GM18519 (cell line): ENCODE measurements at regions not wholly inside any gene's neighbourhood (a gene's known extent, or its start where the extent isn't known, plus 50 kb on each side); places are given as distances from the start of the nearest gene placed in this dataset.

Experiments
- ATAC-seq: cut with Tn5 transposase; IDR thresholded peaks from one replicate; pipeline ENCODE4 v1.9.1; 2021; ENCODE audit warnings: mild to moderate bottlenecking, moderate library complexity; ENCODE audit not compliant: unreplicated experiment, low FRiP score

DNA sequence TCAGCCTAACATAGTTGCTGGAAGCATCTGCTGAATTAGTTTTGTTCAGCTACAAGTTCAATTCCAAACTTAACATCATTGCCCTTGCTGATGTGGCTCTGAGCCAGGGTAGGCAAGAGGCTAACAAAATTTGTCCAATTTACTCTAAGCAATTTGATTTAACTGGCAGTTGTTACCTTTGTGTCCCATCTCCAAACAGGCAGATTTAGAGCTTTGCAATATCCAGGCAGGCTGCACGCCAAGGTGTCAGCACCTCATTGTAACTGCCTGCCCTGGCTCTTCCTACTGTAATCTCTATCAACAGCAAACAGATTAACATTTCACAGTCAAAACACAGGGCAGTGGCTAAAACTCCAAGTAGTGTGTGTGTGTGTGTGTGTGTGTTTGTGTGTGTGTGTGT, 2070.6 kb downstream of the PCDH7 start:
- no peak for ATAC-seq

DNA sequence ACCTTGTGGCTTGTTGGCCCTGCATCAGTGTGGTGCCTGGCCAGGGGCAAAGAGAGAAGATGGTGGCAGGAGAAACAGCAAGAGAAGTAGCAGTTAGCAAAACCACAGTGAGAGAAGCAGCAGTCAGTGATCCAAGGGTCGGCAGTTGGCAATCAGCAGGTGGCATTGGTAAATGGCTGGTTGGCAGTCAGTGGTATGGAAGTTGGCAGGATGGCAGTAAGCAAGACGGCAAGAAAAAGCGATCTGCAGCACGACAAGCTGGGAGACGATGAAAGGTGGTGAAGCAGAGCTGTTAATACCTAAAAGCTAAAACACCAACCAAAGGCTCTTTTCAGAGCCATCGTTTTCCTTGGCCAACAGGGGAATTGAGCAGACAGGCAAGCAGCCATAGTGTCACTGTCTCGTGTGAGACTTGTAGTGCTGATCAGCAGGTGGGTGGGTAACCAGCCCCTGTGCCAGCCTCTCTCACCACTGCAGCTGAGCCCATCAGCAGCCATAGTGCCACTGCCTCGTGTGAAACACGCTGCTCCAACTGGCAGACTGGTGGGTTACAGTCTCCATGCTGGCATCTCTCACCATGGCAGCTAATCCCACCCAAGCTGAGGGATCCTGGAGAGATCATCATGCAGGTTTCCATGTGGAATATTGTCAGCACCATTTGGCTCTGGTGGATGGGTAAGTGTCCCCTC, 2078.4 kb downstream of the PCDH7 start:
- no peak for ATAC-seq

DNA sequence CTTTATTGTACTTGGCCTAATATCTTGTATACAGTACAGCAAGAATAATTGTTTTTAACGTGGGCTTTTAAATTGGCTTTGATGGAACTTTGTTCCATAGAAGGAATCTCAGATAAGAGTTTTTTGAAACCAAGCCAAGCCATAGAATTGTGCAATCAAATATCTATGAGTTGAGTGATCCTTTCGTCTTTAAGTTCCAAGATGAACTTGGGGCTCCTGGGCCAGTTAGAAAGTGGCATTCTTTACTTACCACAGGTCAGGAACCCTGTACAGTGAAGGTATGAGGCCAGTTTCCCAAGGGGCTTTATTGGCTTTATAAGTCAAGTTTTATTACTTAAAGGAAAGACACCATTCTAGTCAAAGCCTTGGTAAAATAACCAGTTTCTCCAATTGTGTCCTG, 2104.2 kb downstream of the PCDH7 start:
- ATAC-seq, result no peak

GRCh38 chr4:32826169-32826568, 2106.0 kb downstream of the PCDH7 start:
- no peak for ATAC-seq

GRCh38 chr4:32830160-32830559, 2110.0 kb downstream of the PCDH7 start:
- ATAC-seq, result no peak

DNA sequence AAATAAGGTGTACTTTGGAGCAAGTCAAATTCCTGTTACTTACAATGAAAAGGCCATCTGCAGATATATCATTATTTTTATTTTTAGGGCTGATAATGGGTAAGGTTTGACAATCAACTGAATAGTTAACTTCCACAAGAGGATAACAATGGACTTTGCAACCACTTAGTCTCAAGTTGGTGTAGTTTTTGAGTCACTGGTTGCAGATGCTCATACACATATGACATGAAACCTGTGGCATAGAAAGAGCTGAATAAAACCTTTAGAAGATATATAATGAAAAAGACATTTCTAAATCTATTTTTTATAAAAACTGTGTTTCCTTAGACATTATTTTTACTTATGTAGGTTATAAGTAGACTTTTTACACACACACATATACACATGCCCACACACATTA, 2110.9 kb downstream of the PCDH7 start:
- ATAC-seq, result no peak

DNA sequence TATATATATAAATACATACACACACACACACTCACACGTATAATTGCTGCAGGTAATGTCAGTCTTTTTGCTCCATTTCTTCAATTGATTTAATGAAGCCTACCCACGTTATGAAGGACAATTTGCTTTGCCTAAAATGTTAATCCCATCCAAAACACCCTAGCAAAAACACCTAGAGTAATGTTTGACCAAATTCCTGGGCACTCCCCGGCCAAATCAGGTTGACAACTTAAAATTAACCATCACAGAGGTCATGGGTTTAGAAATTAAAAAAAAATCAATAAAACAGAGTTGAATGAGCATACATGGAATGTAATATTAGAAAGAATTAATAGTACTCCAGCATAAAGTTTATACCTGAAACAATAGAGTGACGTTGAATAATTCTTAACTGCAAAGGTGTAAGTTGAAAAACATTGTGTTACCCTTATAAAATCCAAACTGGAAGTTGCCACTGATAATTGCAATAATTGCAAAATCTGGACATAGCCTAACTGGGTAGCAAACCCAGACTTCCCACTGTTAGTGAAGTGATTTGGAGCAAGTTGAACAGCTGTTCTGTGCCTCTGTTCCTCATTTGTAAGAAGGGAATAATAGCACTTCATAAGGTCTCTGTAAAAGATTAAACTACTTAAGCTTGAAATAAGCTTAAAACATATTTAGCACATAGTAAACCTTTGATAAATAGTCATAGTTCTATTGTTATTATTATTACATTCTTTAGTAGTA, 2120.5 kb downstream of the PCDH7 start:
- ATAC-seq, result no peak

- no peak for ATAC-seq
Observed at GRCh38 chr4:32841217-32841616, 2121.0 kb downstream of the PCDH7 start.

- ATAC-seq, result no peak
Observed at GRCh38 chr4:32847461-32847860, 2127.3 kb downstream of the PCDH7 start.

GRCh38 chr4:32855622-32856021, 2135.5 kb downstream of the PCDH7 start:
- ATAC-seq, result no peak

GRCh38 chr4:32858361-32858760, 2138.2 kb downstream of the PCDH7 start:
- ATAC-seq, result no peak

DNA sequence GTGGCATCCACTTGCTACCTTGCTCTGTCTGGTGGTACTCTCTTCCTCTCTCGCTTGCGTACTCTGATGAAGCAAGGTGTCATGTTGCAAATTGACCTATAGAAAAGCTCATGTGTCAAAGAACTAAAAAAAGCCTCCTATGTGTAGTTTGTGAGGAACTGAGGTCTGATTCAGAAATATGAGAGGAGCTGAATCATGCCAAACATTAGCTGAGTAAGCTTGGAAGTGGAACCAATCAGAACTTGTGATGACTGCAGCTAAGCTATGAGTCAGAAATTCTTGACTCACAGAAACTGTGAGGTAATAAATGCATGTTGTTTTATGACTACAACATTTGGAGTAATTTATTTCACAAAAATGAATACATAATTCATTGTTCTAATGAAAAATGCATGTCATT, 2138.8 kb downstream of the PCDH7 start:
- ATAC-seq, result no peak

GRCh38 chr4:32864713-32865351, 2144.7 kb downstream of the PCDH7 start:
- ATAC-seq, result no peak

- no peak for ATAC-seq
Observed at GRCh38 chr4:32876546-32876945, 2156.4 kb downstream of the PCDH7 start.

DNA sequence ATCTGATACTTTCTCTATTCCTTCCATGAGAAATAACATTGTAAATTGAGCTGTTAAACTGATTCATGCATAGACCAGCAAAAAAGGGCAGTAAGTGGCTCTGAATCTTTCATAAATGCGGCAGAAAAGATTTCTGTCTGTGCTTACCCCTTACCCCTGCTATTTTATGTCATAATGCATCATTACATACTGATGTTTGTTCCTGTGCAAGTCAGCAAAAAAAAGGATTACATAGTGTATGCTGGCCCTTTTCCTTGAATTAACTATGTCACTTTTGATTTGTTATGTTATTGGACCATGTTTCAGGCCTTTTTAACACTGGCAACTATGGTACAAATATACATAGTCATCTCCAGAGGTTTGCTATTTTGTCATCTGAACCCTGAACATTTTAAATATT, 2159.7 kb downstream of the PCDH7 start:
- no peak for ATAC-seq

GRCh38 chr4:32884198-32884597, 2164.0 kb downstream of the PCDH7 start:
- no peak for ATAC-seq

DNA sequence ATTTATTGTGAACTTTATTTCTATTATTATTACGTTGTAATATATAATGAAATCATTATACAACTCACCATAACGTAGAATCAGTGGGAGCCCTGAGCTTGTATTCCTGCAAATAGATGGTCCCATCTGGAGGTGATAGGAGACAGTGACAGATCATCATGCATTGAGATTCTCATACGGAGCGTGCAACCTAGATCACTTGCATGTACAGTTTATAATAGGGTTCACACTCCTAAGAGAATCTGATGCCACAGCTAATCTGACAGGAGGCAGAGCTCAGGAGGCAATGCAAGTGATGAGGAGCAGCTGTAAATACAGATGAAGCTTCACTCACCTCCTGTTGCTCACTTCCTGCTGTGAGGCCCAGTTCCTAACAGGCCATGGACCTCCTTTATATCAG, 2170.2 kb downstream of the PCDH7 start:
- no peak for ATAC-seq

DNA sequence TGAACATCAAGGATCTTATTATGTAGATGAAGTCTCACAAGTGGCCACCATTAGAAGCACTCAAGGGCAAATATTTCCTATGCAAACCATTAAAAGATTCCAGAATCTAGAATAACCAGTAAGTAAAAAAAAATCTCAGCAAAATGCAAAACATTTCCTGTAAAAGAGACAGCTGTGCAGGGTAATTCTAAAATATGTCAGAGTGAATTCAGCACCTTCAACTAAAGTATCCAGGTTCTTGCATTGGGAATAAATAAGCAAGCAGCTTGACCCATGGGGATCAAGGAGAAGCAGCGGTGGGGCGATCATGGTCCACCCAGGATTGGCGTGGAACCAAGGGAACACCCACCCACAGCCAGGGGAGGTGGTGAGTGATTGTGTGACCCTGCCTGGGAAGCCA, 2188.9 kb downstream of the PCDH7 start:
- no peak for ATAC-seq

DNA sequence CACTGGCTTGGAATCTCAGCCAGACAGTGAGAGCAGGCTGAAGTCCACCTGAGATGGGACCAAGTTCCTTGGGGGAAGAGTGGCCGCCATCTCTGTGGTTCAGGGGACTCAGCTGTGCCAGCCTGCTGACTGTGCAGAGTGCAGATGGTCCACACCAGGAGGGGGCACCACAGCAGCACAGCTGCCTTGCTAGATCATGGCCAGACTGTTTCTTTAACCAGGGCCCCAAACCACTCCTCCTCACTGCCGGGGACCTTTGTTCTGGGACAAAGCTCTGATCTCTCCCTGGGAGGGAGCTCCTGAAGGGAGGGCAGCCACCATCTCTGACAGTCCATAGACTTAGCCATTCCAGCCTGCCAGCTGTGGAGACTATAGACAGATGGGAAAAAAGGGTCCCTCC, 2189.6 kb downstream of the PCDH7 start:
- ATAC-seq, result no peak

GRCh38 chr4:32917586-32917985, 2197.4 kb downstream of the PCDH7 start:
- ATAC-seq, result no peak

DNA sequence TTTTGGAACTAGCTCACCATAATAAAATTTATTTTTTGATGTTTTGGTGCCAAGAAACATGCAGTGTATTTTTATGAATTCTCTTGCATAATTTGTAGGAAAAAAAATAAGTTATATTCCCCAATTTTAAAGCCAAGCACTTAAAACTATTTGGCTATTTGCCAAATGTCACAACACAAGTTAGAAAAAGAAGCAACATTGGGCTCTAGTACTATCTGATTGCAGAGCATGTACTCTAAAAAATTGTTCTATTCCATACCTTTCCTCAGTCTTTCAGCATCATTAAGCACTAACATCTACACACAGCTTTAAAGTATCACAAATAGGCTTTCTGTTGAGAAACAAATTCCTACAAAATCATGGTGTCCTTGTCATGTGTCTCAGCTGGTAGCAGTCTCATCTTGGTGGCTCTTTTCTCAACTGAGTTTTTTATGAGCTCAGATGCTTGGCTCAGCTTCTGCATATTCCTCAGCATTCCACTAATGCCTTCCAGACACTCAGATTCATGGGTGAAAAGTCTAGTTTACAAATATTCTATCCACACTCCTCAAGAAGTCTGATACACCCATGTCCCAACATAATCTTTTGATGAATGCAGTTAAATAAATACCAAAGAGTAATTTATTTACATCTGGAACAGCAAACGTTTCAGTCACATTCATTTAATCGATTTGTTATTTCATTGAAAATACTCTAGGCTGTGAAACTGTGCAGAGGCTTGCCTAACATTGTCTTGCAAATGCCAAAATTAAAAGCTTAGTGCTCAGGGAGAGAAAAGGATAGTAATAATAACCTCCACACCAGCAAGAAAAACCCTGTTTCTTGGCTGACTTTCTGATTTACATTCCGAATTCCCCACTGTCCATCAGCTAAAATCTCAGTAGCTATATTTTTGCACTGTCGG, 2209.9 kb downstream of the PCDH7 start:
- ATAC-seq, result no peak
